Neural progenitor cell (in vitro differentiated cells): ENCODE measurements at regions not wholly inside any gene's neighbourhood (a gene's known extent, or its start where the extent isn't known, plus 50 kb on each side); places are given as distances from the start of the nearest gene placed in this dataset.
A peak's percentile ranks its signal among the peaks of the same experiment; 100 is the strongest.

Source experiments
- DNase-seq: peaks from one replicate; pipeline ENCODE4 v3.0.0-alpha.2; 2016; ENCODE audit warnings: low spot score
- H2AFZ ChIP-seq: fragments of 200-600 bp; sonication (generic); replicated peaks from 2 replicates; pipeline ENCODE4 v1.6.1; 2016; ENCODE audit warnings: antibody characterized with exemption
- H3F3A ChIP-seq: fragments of 200-600 bp; sonication (generic); 2 replicates; pipeline ENCODE4 v1.6.1; 2016; ENCODE audit warnings: antibody characterized with exemption, low read depth
- H3K27ac ChIP-seq: fragments of 200-600 bp; sonication (generic); 2 replicates; pipeline ENCODE4 v1.5.1; 2016; ENCODE audit warnings: mild to moderate bottlenecking
- H3K27me3 ChIP-seq: fragments of 200-600 bp; sonication (generic); 2 replicates; pipeline ENCODE4 v1.6.1; 2016; ENCODE audit warnings: mild to moderate bottlenecking, moderate library complexity
- H3K36me3 ChIP-seq: fragments of 200-600 bp; sonication (generic); 2 replicates; pipeline ENCODE4 v1.5.1; 2016
- H3K4me1 ChIP-seq: fragments of 200-600 bp; sonication (generic); 2 replicates; pipeline ENCODE4 v1.6.1; 2016; ENCODE audit warnings: mixed run types
- H3K4me2 ChIP-seq: fragments of 200-600 bp; sonication (generic); 2 replicates; pipeline ENCODE4 v1.6.1; 2016
- H3K4me3 ChIP-seq: fragments of 200-600 bp; sonication (generic); 2 replicates; pipeline ENCODE4 v1.5.1; 2016
- H3K79me2 ChIP-seq: fragments of 200-600 bp; sonication (generic); 2 replicates; pipeline ENCODE4 v1.6.1; 2016; ENCODE audit warnings: low read depth
- H3K9ac ChIP-seq: fragments of 200-600 bp; sonication (generic); 2 replicates; pipeline ENCODE4 v1.6.1; 2016
- H3K9me3 ChIP-seq: fragments of 200-600 bp; sonication (generic); 2 replicates; pipeline ENCODE4 v1.5.1; 2016; ENCODE audit warnings: low read depth
- H4K20me1 ChIP-seq: fragments of 200-600 bp; sonication (generic); 2 replicates; pipeline ENCODE4 v1.6.1; 2016; ENCODE audit warnings: low read depth
- H3K27ac Mint-ChIP-seq: 3 replicates; pipeline ENCODE4 v1.8.0; 2021; ENCODE audit warnings: mixed read lengths
- H3K27me3 Mint-ChIP-seq: 2 replicates; pipeline ENCODE4 v1.8.0; 2022; ENCODE audit warnings: low read depth, mild to moderate bottlenecking, inconsistent platforms, moderate library complexity, mixed read lengths; ENCODE audit not compliant: insufficient read depth
- H3K36me3 Mint-ChIP-seq: 3 replicates; pipeline ENCODE4 v1.8.0; 2021; ENCODE audit warnings: mixed read lengths
- H3K4me1 Mint-ChIP-seq: 3 replicates; pipeline ENCODE4 v1.8.0; 2021; ENCODE audit warnings: mixed read lengths
- H3K4me3 Mint-ChIP-seq: 3 replicates; pipeline ENCODE4 v1.8.0; 2021; ENCODE audit warnings: mild to moderate bottlenecking, moderate library complexity, mixed read lengths
- H3K9me3 Mint-ChIP-seq: 3 replicates; pipeline ENCODE4 v1.8.0; 2020; ENCODE audit warnings: mixed read lengths
- CTCF ChIP-seq: fragments of 200-600 bp; sonication (generic); IDR thresholded peaks from 2 replicates; pipeline ENCODE4 v1.5.1; 2017; ENCODE audit warnings: antibody characterized with exemption, mild to moderate bottlenecking
- EZH2 ChIP-seq: fragments of 200-600 bp; sonication (generic); IDR thresholded peaks from 2 replicates; pipeline ENCODE4 v1.6.1; 2017; ENCODE audit warnings: antibody characterized with exemption, mild to moderate bottlenecking, moderate library complexity
- EZH2phosphoT487 ChIP-seq: fragments of 200-600 bp; sonication (generic); IDR thresholded peaks from 2 replicates; pipeline ENCODE4 v1.6.1; 2017; ENCODE audit warnings: antibody characterized with exemption

GRCh38 chr21:32954353-32954752, 71.4 kb upstream of the OLIG2 start:
- Histone ChIP-seq H3K36me3 (no peaks in the 10 kb centered on the region), H3K4me2 (peak overlapping the region; percentile 46), H4K20me1 (peaks cover 18% of the 10 kb centered on the region), H3K9ac (no peak overlapping the region), H3K4me1 (peaks cover 83% of the 10 kb centered on the region), H3K4me3 (no peak overlapping the region), H3K9me3 (no peaks in the 10 kb centered on the region), H2AFZ (no peak overlapping the region), H3K27ac (no peak overlapping the region), H3K79me2 (no peaks in the 10 kb centered on the region), H3K27me3 (no peaks in the 10 kb centered on the region), H3F3A (peaks cover 61% of the 10 kb centered on the region)
- Mint-ChIP-seq H3K27me3 (peaks cover 33% of the 10 kb centered on the region), H3K27ac (no peak overlapping the region), H3K9me3 (no peaks in the 10 kb centered on the region), H3K4me1 (peaks cover 84% of the 10 kb centered on the region), H3K4me3 (peak overlapping the region; percentile 61), H3K36me3 (no peaks in the 10 kb centered on the region)
- TF ChIP-seq EZH2phosphoT487, result no peak
- no peak for DNase-seq

GRCh38 chr21:32955311-32956060, 70.2 kb upstream of the OLIG2 start:
- no peaks in the 10 kb centered on the region for H3K36me3 ChIP-seq
- H3K4me1 Mint-ChIP-seq, result peaks cover 83% of the 10 kb centered on the region
- TF ChIP-seq EZH2phosphoT487 (no peak), CTCF (no peak), EZH2 (no peak)
- no peak overlapping the region for H3K4me3 ChIP-seq
- H4K20me1 ChIP-seq, result peaks cover 13% of the 10 kb centered on the region
- peak; percentile 82 for DNase-seq
- H3K27me3 ChIP-seq, result no peaks in the 10 kb centered on the region
- H3F3A ChIP-seq, result peaks cover 58% of the 10 kb centered on the region
- H3K27me3 Mint-ChIP-seq, result peaks cover 30% of the 10 kb centered on the region
- H3K4me1 ChIP-seq, result peaks cover 83% of the 10 kb centered on the region
- peak overlapping the region; percentile 46 for H3K4me2 ChIP-seq
- H3K27ac Mint-ChIP-seq, result peak overlapping the region; percentile 4
- H3K27ac ChIP-seq, result peak overlapping the region; percentile 77
- no peaks in the 10 kb centered on the region for H3K9me3 Mint-ChIP-seq
- H3K79me2 ChIP-seq, result no peaks in the 10 kb centered on the region
- no peaks in the 10 kb centered on the region for H3K36me3 Mint-ChIP-seq
- H3K9me3 ChIP-seq, result no peaks in the 10 kb centered on the region
- peak overlapping the region; percentile 71 for H3K4me3 Mint-ChIP-seq
- no peak overlapping the region for H2AFZ ChIP-seq
- H3K9ac ChIP-seq, result no peak overlapping the region

GRCh38 chr21:32956061-32956656, 69.6 kb upstream of the OLIG2 start:
- H3K4me1 ChIP-seq, result peaks cover 84% of the 10 kb centered on the region
- no peaks in the 10 kb centered on the region for H3K36me3 ChIP-seq

More at GRCh38 chr21:32956061-32956656, 69.6 kb upstream of the OLIG2 start:
- H3K4me2 ChIP-seq, result peak overlapping the region; percentile 46
- no peak for DNase-seq
- peaks cover 51% of the 10 kb centered on the region for H3F3A ChIP-seq
- Mint-ChIP-seq H3K9me3 (peaks cover 2% of the 10 kb centered on the region), H3K36me3 (no peaks in the 10 kb centered on the region), H3K4me1 (peaks cover 80% of the 10 kb centered on the region), H3K27me3 (peaks cover 29% of the 10 kb centered on the region), H3K27ac (no peak overlapping the region), H3K4me3 (peak overlapping the region; percentile 71)
- H3K4me3 ChIP-seq, result no peak overlapping the region
- TF ChIP-seq EZH2phosphoT487 (no peak), CTCF (no peak), EZH2 (no peak)
- H4K20me1 ChIP-seq, result peaks cover 12% of the 10 kb centered on the region
- no peaks in the 10 kb centered on the region for H3K27me3 ChIP-seq
- H3K27ac ChIP-seq, result peak overlapping the region; percentile 77
- H2AFZ ChIP-seq, result no peak overlapping the region
- H3K9ac ChIP-seq, result no peak overlapping the region
- H3K79me2 ChIP-seq, result no peaks in the 10 kb centered on the region
- H3K9me3 ChIP-seq, result no peaks in the 10 kb centered on the region
